Pulmonary artery endothelial cell (primary cell): ENCODE measurements at regions not wholly inside any gene's neighbourhood (a gene's known extent, or its start where the extent isn't known, plus 50 kb on each side); places are given as distances from the start of the nearest gene placed in this dataset.
"Not testable (repeated sequence)": the region's sequence is repeated elsewhere in the genome, so short reads cannot be mapped to it uniquely, and the experiment has no call there.

Experiments used
- DNase-seq: peaks from one replicate; pipeline ENCODE4 v3.0.0-alpha.2; 2011; ENCODE audit warnings: low read depth, low spot score

DNA sequence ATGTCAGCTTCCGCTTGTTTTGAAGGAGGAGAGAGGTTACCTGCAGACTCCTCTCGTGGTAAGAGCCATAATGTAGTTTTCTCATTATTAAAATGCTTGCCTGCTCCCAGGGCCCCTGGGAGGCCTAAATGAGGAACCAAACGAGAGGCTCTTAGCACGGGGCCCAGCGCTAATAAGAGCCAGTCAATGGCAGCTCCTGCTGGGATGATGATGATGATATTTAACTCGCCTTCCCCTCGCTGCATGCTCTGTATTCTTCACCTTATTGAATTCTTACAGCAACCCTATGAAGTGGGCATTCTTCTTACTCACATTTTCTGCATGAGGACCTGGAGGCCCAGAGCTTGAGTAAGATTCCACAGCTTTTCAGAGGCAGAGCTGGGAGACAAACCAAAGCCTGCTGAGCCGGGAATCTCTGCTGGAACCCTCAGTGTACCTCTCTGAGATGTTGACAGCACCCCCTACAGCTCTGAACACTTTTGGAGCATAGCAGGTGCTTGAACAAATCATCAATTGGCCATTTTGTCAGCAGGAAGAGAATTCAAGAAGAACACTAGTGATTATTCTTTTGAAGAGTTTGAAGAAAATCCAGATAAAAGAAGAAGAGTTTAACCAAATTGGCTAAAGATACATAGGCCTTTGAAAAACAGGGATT, 93.1 kb upstream of the HABP2 start:
- DNase-seq = no peak

DNA sequence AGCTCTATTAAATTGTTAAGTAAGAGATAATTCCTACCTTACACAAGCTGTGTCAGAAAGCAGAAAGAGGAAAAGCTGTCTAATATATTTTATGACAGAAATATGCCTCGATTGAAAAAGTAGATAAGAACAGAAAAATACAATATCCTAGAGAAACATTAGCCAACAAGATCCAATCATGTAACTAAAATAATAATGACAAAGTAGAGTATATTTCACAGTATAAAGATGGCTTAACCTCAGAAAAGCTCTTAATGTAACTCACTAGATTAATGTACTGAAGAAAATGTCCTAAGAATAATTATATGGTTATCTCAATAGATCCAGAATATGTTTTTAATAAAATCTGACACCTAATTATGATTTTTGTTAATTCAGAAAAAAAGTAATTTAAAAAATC, 89.8 kb upstream of the HABP2 start:
- DNase-seq = no peak

DNA sequence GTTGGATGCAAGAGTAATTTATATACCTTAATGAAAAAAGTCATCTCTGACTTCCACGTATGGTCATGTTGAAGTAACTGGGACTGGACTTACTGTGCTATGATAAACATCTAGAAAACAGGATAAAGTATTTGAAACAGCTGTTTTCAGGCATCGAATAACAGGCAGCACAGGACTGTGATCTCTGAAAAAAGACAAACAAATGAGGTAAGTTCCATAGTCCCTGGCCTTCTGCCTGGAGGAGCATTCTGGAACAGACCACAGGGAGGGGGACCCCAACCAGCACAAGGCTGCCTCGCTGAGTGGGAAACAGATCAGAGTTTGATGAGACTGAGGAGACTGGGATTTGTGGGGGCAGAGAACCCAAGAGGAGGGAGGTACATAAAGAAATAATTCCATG, 89.1 kb upstream of the HABP2 start:
- no peak for DNase-seq

DNA sequence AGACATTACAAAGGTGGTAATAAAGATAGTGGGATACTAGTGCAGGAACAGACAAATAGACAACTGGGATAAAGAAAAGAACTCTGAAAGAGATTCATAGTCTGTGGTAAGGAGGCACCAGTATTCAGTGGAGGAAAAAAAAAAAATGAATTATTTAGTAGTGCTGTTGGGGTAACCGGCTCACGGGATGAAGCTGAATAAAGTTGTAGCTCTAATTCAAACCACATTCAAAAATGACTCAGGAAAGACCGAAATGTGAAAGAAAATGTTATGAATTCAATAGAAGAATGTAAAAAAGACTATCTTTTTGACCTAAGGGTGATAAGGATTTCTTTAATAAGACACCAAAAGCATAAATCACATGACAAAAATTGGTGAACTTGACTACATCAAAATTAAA, 83.1 kb upstream of the HABP2 start:
- DNase-seq = no peak

DNA sequence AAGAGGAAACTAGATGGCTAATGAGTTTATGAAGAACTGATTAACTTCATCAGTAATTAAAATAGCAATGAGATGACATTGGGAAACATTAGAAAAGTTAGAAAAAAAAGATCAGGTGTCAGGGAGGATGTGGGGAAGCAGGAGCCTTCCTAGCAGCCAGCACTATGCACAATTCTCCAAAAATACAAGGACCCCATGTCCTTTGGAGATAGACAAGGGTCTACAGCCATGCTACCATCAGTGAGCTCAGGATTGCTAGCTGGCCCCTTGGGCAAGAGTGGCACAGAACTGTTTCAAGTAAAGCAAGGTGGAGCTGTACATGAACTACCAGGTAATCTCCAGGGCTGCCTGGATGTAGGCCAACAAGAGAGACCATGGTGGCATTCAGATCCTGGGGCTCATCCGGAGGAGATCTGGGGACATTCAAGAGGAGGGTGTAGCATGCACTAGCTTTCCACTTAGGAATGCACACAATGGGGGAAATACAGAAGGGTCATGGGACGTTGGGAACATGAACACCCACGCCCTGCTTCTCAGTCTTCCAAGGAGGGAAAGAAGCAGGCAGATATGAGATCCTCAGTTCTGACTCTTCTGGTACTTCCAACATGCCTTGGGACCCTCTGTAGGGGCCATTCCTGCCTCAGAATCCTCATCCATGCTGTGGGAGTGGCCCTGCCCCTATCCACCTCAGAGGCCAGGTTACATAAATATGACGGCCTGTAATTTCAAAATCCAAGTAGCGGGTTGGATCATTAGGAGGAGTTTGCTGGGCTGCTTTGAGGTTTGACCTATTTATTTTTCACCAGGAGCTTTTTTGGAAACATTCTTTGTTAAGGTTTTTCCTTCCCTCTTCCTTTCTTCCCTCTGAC, 82.2 kb upstream of the HABP2 start:
- DNase-seq = no peak

DNA sequence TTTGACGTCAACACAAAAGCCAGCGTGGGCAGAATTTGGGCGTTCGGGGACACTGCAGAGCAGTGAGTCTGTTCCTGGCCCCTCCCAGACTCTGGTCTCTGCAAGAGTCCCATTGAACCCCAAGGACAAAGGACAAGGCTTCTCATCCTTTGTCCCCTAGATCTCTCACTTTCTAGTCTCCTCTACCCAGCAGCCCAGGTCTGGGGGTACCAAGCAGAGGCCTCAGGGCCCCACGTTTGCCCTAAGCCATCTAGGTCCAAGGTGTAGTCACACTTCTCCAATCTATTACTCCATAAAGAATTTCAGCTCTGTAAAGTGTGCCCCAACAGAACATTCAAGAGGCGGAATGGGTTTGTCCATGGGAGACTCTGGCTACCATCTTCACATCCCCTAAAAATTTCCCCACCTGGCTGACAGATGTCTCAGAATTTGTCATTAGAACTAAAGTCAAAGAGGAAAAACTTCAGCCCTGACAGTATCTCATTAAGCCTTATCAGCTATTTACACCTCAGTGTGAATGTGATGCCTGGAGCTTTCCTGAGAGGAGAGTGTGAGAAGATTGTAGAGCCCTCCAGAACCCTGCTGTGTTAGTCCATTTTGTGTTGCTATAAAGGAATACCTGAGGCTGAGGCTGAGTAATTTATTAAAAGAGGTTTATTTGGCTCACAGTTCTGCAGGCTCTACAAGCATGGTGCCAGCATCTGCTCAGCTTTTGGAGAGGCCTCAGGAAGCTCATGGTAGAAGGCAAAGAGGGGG, 81.4 kb upstream of the HABP2 start:
- DNase-seq = no peak

DNA sequence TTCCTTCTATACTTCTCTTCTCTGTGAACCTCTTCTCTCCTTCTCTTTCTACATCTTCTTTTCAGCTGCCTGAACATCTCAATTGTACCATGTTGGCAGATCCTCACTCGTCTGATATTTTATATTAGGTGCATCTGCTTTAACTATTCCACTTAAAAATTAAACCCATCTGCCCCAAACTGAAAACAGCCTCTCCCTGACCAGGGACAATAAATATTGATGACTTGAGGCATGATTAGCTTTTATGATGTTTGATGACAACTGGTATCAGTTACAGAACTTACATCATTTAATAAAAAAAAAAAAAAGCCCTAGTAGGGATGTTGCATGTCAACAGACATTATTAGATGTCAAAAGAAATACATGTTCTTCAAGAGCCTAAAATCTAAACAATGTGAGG, 79.8 kb upstream of the HABP2 start:
- DNase-seq = no peak

DNA sequence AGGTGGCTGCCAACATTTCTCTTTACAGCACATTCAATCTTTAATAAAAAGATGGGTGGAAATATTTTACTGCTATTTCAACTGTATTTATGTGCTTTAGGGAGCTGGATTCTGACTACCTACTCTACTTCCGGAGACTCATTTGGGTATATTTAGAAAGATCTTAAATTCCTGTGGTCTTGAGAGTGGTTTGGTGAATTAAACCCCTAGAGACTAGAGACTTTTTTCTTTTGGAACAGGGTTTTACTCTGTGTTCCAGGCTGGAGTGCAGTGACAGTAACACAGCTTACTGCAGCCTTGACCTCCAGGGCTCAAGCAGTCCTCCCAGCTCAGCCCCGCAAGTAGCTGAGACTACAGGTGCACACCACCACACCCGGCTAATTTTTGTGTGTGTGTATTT, 79.0 kb upstream of the HABP2 start:
- DNase-seq = no peak

DNA sequence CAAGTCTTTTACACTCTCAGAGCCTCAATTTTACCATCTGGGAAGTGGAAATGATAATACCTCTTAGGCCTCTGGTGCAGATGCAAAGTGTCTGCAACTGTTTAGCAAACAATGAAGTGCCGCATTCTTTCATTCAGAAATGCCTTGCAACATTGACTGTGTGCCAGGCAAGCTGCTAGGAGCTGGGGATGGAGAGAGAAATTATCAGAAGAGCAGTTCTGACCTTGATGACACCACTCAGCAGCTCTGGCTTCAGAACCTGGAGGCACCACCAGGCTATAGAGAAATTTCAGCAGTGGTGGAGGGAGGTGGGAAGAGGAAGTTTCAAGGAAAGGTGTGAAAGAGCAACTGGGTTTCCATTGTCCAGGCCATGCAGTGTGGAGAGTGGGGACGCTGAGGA, 78.1 kb upstream of the HABP2 start:
- DNase-seq = no peak

DNA sequence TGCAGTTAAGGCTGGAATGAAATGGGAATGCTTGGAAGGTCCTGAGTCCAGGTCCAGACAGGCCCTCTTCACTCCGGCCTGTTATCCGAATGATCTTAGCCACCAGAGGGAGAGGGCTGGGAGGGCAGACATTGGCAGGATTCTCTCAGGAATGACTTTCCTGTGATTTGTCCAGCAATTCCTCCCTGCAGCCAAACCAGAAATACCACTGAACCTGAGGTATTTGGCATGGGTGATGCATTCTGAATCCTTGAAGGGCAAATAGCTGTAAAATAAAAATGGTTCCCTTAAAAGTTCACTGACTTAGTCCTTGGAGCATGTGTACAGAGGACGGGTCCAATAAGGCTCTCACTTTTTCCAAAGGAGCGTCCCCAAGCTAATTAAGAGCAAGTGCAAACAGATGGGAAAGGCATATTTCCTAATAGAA, 77.5 kb upstream of the HABP2 start:
- DNase-seq = no peak

DNA sequence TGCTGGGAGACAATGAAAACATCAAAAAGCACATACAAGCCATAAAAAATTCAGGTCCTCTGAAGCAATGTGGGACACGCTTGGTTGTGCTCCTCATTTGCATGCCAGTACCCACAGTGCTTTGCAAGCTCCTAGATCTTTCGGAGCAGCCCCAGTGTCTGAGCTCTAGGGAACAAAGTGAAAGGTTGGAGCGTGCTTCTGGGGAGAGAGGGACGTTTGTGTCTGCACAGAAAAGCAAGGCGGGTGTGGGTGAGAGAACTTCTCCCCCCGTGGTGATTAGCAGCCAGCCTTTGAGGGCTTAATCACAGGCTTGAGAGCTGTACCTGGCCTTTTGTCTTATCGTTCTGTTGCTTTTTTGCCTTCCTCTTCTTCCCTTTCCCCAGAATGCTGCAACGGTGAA, 76.7 kb upstream of the HABP2 start:
- no peak for DNase-seq

DNA sequence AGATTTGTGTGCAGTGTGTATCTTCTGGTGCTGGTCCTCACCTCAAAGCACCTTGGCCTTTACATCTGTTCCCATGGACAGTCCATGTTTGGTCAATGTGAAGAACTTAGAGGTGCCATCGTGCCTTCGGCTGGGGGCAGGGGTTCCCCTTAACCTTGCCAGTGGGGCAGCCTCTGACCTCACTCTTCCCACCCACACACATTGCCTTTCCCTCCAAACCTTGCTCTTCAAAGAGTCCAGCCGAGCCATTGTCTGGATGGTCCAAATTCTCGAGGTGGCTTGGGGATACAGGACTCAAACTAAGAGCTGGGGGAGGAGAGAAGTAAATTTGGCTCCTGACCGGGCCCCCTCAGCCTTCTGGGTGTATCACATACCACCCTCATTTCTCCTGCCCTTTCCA, 76.2 kb upstream of the HABP2 start:
- DNase-seq = no peak

DNA sequence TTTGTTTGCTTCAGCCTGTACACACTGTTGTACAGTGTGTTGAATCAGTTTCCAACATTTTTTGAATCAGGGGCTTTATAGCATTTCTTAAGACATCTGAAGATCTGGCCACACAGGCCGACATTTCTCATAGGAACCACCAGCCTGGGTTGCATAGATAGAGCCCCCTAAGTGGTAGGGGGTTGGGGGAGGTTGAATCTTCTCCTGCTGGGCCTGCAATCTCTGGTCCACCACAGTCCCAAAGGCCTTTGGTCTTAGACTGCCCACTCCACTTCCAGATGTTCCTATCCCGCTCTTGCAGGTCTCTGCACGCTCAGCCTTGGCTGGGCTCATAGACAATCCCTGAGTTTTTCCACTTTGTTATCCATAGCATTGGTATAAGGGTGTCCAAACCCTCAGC, 75.4 kb upstream of the HABP2 start:
- no peak for DNase-seq

DNA sequence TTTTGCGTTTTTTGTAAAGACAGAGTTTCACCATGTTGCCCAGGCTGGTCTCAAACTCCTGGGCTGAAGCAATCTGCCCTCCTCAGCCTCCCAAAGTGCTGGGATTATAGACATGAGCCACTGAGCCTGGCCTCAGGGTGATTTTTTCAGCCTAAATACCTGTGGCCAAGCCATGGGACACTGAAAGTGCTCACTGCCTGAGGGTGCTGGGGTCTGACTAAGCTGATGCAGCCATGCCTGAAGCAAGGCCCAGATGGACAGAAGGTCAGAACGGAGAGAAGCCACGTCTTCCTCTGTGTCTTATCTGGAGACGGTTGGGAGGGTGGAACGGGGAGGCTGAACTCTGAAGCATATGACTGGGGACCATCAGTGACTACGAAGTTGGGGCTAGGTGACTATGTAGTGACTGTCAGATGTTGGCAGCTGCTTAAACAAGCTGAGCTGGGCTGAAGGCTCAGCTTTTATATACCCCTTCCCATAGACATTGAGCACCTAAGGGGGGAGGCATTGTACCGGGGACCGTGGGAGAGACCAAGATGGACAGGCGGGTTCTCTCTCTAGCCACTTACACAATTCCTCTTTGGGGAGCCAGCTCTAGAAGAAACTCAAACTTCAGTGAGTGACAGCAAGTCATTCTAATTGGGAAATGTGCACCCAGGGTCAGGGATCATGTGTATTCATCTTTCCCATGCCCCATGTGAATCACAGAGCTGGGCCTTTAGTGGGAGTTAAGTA, 73.3 kb upstream of the HABP2 start:
- DNase-seq = no peak

DNA sequence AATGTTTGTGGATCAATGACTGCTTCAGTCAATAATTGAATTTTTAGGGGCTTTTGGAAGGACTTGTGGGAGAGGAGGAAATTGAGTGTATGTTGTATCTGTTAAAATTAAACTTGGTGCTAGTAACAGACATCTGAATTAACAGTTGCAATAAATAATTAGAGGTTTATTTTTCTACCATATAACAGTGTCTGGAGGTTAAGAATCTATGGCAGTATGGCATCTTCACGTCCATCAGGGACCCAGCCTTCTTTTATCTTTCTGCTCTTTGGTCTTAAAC, 72.8 kb upstream of the HABP2 start:
- no peak for DNase-seq

DNA sequence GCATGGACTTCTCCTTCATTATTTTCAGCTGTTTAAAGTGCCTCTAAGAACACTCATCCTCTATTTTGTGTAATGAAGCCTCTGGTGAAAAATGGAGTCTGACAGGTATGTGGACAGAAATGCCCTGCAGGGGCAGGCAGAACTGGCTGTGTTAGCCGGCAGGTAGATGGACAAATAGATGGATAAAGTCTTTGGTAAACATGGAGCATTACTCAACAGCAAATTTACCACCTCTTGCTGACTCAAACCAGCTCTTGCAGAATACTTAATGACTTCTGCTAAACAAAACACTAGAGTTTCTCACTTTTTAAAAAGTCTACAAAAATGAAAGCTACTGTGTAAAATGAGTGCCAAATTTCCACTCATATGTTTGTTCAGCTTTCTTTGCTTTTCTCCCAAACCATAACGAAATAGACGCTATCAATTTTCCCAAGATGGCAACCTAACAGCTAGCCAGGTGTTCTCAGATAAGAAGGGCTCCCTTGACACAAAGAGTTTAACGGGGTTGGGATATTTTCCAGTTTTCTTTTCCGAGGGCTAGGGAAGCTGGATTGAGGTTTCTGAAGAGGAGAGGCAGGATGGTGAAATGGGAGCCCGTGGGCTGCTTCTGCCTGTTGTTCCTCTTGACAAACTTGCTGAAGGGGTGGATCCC, 71.9 kb upstream of the HABP2 start:
- DNase-seq = no peak

DNA sequence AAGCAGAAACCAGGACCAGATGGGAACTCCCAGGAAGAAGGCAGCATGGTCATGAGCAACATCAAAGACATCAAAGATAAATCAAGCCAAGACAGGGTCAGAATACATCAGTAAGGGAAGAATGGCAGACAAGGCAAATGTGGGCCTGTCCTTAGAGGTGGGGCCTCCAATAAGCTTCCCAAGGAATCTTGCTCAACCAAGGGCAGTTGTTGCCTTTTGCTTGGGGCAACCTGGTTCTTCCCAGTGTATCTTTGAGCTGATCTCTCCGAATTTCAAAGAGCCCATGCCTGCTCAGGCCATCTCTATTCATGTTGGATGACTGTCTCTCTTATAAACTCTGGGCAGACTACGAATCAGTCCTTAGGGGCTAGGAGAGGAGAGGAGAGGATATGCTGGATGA, 68.4 kb upstream of the HABP2 start:
- DNase-seq = no peak

DNA sequence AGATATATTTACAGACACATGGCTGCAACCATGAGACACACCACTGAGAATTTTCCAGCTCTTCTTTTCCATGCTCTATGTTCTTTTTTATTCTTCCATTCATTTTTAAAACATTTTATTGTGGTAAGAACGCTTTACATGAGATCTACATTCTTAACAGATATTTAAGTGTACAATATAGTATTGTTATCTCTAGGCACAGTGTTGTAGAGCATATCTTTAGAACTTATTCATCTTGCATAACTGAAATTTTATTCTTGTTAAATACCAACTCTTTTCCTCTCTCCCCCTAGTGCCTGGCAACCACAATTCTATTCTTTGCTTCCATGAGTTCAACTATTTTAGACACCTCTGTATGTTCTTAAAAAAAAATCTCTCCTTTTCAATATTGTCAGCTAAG, 67.1 kb upstream of the HABP2 start:
- no peak for DNase-seq

DNA sequence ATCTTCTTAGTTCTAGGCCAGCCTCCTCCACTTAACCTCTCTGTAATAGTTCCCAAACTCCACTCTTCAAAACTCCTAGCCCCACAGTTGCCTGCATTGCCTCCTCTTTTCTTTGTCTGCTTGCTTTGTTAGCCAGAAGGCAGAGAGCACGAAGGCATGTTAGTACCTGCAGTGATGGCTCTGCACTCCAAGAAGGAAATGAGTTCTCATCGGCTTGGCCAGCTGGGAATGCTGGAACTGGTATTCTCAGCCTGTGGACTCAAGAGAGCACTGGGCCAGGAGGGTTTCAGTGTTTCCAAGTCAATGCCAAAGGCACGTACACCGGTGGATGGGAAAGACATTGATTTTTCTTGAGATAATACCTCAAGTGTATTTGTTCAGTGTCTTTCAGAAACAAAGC, 66.3 kb upstream of the HABP2 start:
- DNase-seq = no peak

DNA sequence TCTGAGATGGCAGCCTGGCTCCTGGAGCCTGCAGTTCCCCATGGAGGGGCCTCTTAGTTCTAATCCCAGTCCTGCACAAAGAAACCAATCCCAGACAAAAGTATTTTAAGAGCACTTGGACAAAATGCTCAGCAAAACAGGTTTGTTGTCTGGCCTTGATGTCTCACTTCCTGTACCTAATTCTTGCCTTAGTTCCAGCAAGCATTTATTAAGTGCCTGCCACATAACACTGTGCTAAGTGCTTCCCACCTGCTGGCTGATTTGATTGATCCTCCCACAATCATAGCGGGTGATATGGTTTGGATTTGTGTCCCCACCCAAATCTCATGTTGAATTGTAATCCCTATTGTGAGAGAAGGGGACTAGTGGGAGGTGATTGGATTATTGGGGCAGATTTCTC, 65.7 kb upstream of the HABP2 start:
- no peak for DNase-seq

DNA sequence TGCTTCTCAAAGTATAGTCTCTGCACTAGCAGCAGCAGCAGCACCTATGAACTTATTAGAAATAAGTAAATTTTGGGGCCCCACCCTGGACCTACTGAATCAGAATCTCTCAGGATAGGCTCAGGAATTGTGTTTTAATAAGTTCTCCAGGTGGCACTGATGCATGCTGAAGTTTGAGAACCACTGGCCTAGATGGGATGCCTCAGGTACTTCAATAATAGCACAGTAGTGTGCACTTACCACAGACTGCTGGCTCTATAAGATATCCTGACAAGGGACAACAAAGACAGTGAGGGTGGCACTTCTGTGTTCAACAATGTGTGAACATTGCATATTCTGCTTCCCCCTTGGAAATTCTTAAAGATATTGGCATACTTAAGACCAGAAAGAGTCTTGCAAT, 64.7 kb upstream of the HABP2 start:
- DNase-seq = no peak

DNA sequence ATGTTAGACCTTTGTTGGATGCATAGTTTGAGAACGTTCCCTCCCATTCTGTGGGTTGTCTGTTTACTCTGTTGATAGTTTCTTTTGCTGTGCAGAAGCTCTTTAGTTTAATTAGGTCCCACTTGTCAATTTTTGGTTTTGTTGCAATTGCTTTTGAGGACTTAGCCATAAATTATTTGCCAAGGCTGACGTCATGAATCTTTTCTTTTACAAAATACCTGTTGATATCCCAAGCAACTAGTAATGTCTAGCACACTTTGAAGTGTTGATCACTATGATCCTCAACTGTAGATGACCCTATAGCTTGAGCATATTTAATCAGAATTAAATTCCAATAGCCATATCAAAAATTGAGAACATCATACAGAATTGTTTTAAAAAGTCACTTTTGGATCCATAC, 63.3 kb upstream of the HABP2 start:
- not testable (repeated sequence) for DNase-seq
